Right atrium auricular region (tissue), 2 donors: ENCODE measurements at regions not wholly inside any gene's neighbourhood (a gene's known extent, or its start where the extent isn't known, plus 50 kb on each side); places are given as distances from the start of the nearest gene placed in this dataset.
"Not testable (repeated sequence)": the region's sequence is repeated elsewhere in the genome, so short reads cannot be mapped to it uniquely, and the experiment has no call there.

Experiments
- DNase-seq: peaks from one replicate; pipeline ENCODE4 v3.0.0-alpha.2; 2019; ENCODE audit warnings: low spot score
- H3K27ac ChIP-seq, 2 donors: fragments of 200-600 bp; sonication (generic); 1 replicate in 1 of 2; 2 replicates in 1 of 2; pipeline ENCODE4 v1.5.1; 2016 to 2019
- H3K27me3 ChIP-seq, 2 donors: fragments of 200-600 bp; sonication (generic); one replicate each; pipeline versions ENCODE4 v1.5.1 to v1.6.0; 2017 to 2019
- H3K36me3 ChIP-seq: fragments of 200-600 bp; sonication (generic); one replicate; pipeline ENCODE4 v1.5.1; 2016
- H3K4me1 ChIP-seq, 2 donors: fragments of 200-600 bp; sonication (generic); one replicate each; pipeline versions ENCODE4 v1.5.1 to v1.6.0; 2017 to 2019
- H3K4me3 ChIP-seq, 2 donors: fragments of 200-600 bp; sonication (generic); 1 replicate in 1 of 2; 2 replicates in 1 of 2; pipeline ENCODE4 v1.5.1; 2017 to 2019; ENCODE audit warnings: mild to moderate bottlenecking in 1 of 2, moderate library complexity in 1 of 2
- H3K9me3 ChIP-seq, 2 donors: fragments of 200-600 bp; sonication (generic); one replicate each; pipeline ENCODE4 v1.5.1; 2019
- TF ChIP-seq, protein P1 (sequence below), 2 donors: fragments of 200-600 bp; sonication (generic); IDR thresholded peaks; one replicate each; pipeline ENCODE4 v1.5.1; 2019; ENCODE audit warnings: antibody characterized with exemption in 2 of 2

DNA sequence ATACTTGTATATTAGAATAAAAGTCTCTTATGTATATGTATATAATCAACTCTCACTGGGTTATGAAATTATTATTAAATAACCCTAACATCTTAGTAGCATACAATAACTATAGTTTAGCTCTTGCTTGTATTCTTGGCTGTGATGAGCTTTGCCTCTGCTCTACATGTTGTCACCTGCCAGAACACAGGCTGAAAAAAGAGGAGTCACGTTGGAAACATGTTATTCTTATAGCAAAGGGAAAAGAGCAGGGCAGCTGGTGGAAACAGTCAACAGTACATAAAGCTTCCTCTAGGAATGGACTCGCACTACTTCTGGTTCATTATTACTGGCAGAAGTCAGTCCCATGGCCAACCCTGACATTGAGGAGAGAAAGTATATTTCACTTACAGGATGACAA lies 362.0 kb upstream of the KYNU start:
- Histone ChIP-seq H3K9me3 (no peaks in the 10 kb centered on the region), H3K27me3 (no peaks in the 10 kb centered on the region), H3K36me3 (no peaks in the 10 kb centered on the region), H3K4me1 (no peaks in the 10 kb centered on the region), H3K27ac (no peak overlapping the region), H3K4me3 (no peak overlapping the region)
- no peak for DNase-seq
- TF ChIP-seq, protein P1, sequence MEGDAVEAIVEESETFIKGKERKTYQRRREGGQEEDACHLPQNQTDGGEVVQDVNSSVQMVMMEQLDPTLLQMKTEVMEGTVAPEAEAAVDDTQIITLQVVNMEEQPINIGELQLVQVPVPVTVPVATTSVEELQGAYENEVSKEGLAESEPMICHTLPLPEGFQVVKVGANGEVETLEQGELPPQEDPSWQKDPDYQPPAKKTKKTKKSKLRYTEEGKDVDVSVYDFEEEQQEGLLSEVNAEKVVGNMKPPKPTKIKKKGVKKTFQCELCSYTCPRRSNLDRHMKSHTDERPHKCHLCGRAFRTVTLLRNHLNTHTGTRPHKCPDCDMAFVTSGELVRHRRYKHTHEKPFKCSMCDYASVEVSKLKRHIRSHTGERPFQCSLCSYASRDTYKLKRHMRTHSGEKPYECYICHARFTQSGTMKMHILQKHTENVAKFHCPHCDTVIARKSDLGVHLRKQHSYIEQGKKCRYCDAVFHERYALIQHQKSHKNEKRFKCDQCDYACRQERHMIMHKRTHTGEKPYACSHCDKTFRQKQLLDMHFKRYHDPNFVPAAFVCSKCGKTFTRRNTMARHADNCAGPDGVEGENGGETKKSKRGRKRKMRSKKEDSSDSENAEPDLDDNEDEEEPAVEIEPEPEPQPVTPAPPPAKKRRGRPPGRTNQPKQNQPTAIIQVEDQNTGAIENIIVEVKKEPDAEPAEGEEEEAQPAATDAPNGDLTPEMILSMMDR (IDR thresholded peaks at IDR 0.05): no peak

DNA sequence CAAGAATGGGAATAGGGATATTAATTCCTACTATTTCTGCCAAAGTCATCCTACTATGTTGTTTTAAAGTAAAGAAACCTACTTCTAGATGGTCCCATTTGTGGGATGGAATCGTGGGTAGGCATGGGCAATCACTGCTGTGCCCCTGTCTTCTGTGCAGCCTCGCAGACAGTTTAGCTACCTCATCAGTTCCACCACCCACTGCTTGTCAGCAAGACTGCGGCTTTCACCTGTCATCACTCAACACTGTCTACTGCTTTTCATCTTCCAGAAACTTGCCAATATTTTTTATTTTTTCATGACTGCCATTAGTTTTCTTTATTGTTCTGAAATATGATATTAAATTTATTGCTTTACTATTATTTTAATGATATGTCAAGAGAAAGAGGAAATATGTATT lies 368.1 kb upstream of the KYNU start:
- no peaks in the 10 kb centered on the region for H3K4me1 ChIP-seq
- TF ChIP-seq, protein P1 (IDR thresholded peaks at IDR 0.05): no peak
- H3K36me3 ChIP-seq: no peaks in the 10 kb centered on the region
- no peak for DNase-seq
- H3K27ac ChIP-seq: no peak overlapping the region
- H3K27me3 ChIP-seq: no peaks in the 10 kb centered on the region
- H3K4me3 ChIP-seq: no peak overlapping the region
- no peaks in the 10 kb centered on the region for H3K9me3 ChIP-seq

DNA sequence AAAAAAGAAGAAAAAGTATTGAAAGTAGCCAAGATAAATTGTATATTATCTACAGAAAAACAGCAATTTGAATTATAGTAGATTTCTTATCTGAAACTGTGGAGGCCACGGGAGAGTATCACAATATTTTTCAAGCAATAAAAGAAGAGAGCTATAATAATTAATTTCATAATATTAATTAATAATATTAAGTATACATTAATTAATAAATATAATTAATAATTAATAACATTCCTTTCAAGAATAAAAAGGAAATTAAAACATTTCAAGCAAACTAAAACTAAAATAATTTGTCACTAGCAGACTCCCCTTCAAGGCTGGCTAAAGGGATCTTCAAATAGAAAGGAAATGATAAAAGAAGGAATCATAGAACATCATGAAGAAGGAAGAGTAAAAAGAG lies 372.7 kb upstream of the KYNU start:
- Histone ChIP-seq H3K4me3 (no peak overlapping the region), H3K4me1 (no peaks in the 10 kb centered on the region), H3K27ac (no peak overlapping the region), H3K27me3 (no peaks in the 10 kb centered on the region), H3K36me3 (no peaks in the 10 kb centered on the region), H3K9me3 (no peaks in the 10 kb centered on the region)
- no peak for DNase-seq
- TF ChIP-seq, protein P1 (IDR thresholded peaks at IDR 0.05): no peak

DNA sequence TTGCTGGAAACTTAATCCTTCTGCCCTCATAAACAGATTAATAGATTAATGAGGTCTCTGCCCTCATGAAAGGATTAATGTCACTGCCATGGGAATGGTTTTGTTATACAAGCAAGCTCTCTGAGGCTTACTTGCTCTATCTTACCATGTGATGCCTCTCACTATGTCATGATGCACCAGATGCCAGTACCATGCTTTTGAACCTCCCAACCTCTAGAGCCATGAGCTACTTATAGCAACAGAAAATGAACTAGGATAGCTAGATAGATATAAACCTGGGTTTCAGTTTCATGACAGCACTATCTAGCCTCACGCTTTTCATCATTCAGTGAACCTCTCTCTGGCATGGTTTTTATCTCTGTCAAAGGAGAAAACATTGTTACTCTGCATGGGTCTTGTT lies 371.6 kb upstream of the LRP1B start:
- Histone ChIP-seq H3K4me3 (no peak overlapping the region), H3K4me1 (no peaks in the 10 kb centered on the region), H3K27ac (no peak overlapping the region), H3K27me3 (no peaks in the 10 kb centered on the region), H3K9me3 (no peaks in the 10 kb centered on the region), H3K36me3 (no peaks in the 10 kb centered on the region)
- no peak for DNase-seq
- TF ChIP-seq, protein P1 (IDR thresholded peaks at IDR 0.05): no peak

DNA sequence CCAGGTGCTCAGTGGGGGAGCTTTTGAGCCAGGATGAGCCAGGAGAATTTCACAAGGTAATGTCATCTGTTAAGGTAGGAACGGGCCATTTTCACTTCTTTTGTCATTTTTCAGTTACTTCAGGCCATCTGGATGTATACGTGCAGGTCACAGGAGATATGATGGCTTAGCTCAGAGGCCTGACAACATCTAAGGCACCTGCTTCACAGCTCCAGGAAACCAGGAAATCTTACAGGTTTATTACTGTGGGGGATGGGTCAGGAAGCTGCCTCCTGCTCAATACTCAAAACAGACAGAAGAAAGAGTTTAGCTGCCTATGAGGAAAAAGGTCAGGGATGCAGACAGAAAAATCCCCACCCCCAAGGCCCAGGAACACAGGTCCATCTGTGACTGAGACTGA lies 364.3 kb upstream of the LRP1B start:
- no peak overlapping the region for H3K4me3 ChIP-seq

DNA sequence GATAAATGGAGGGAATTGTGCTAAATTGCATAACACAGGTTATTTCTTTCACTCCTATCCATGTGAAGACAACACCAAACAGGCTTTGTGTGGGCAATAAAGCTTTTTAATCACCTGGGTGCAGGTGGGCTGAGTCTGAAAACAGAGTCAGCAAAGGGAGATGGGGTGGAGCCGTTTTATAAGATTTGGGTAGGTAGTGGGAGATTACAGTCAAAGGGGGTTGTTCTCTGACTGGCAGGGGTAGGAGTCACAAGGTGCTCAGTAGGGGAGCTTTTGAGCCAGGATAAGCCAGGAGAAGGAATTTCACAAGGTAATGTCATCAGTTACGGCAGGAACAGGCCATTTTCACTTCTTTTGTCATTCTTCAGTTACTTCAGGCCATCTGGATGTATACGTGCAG lies 358.8 kb upstream of the LRP1B start:
- H3K27ac ChIP-seq, H3K27me3 ChIP-seq, H3K4me3 ChIP-seq, H3K36me3 ChIP-seq, H3K4me1 ChIP-seq, DNase-seq: not testable (repeated sequence)
- H3K9me3 ChIP-seq: peaks cover 0 to 13% of the 10 kb centered on the region in 2 donors

More for the DNA sequence above, 364.3 kb upstream of the LRP1B start:
- TF ChIP-seq, protein P1 (IDR thresholded peaks at IDR 0.05): no peak
- no peaks in the 10 kb centered on the region for H3K4me1 ChIP-seq
- no peaks in the 10 kb centered on the region for H3K9me3 ChIP-seq
- H3K27ac ChIP-seq: no peak overlapping the region
- no peaks in the 10 kb centered on the region for H3K27me3 ChIP-seq
- no peak for DNase-seq
- no peaks in the 10 kb centered on the region for H3K36me3 ChIP-seq
